ENCODE measurements at regions not wholly inside any gene's neighbourhood (a gene's known extent, or its start where the extent isn't known, plus 50 kb on each side); places are given as distances from the start of the nearest gene placed in this dataset.

- Histone ChIP-seq H3K4me3 (replicated peaks in 1 of 3; ENCODE audit: insufficient read depth in 1 of 3, low read depth in 2 of 3, low read length in 3 of 3) (no peak overlapping the region), H3K9ac (ENCODE audit: insufficient read depth, low read depth, low read length) (no peak overlapping the region), H4K20me1 (ENCODE audit: insufficient read depth, low read length) (no peaks in the 10 kb centered on the region), H3K27ac (ENCODE audit: extremely low read length, insufficient read depth, low read length) (no peak overlapping the region), H3K4me2 (ENCODE audit: low read depth, low read length) (no peak overlapping the region), H3K4me1 (ENCODE audit: insufficient read depth, low read length) (no peaks in the 10 kb centered on the region), H3K27me3 (ENCODE audit: control insufficient read depth in 1 of 2, insufficient read depth in 2 of 2, low read length in 2 of 2) (peaks cover 3 to 13% of the 10 kb centered on the region in 2 experiments; a peak in 4 of 5 replicates), H2AFZ (ENCODE audit: low read length) (no peak overlapping the region), H3K79me2 (ENCODE audit: insufficient read depth, low read length) (no peaks in the 10 kb centered on the region), H3K9me3 (ENCODE audit: low read length) (no peaks in the 10 kb centered on the region), H3K36me3 (replicated peaks in 1 of 2; ENCODE audit: control insufficient read depth in 1 of 2, insufficient read depth in 2 of 2, low read length in 2 of 2) (no peaks in the 10 kb centered on the region)
- FAIRE-seq (no peak), DNase-seq (ENCODE audit: low spot score) (no peak), ATAC-seq (no peak)
- in situ Hi-C loops (cut with HindIII; ENCODE audit: extremely low pct_ligation_motif_present, low pct_unique_long_range_greater_than_20kb) = no loop called here
- BruUV-seq (replicated peaks) = no TSS peak
- 6% methylated on average over 4 of the region's 4 CpGs for WGBS (ENCODE audit: low lambda C conversion rate)
- intact Hi-C loops (cut with micrococcal nuclease; ENCODE audit: unreplicated experiment) = no loop called here
- POLR2A ChIA-PET = no interaction called here
- CTCF ChIA-PET (ENCODE audit: low intra/inter-chr PET ratio, low total read pairs) = no interaction called here
- TF ChIP-seq ELF3 (CRISPR knock-in tag; IDR thresholded peaks at IDR 0.05) = no peak
- no peak for TF ChIP-seq SRSF9 (IDR thresholded peaks at IDR 0.05; ENCODE audit: borderline replicate concordance, insufficient read depth, low read depth, low read length, poor library complexity, severe bottlenecking)
- TF ChIP-seq, protein P1, sequence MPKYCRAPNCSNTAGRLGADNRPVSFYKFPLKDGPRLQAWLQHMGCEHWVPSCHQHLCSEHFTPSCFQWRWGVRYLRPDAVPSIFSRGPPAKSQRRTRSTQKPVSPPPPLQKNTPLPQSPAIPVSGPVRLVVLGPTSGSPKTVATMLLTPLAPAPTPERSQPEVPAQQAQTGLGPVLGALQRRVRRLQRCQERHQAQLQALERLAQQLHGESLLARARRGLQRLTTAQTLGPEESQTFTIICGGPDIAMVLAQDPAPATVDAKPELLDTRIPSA (CRISPR knock-in tag; IDR thresholded peaks at IDR 0.05; ENCODE audit: borderline replicate concordance) = no peak
- TF ChIP-seq ZNF781 (CRISPR knock-in tag; IDR thresholded peaks at IDR 0.05; ENCODE audit: borderline replicate concordance, not compliant biosample characterization) = no peak
- TF ChIP-seq PRPF4 (IDR thresholded peaks at IDR 0.05; ENCODE audit: low read depth, low read length, poor library complexity, severe bottlenecking) = no peak
- TF ChIP-seq ZNF230 (CRISPR knock-in tag; IDR thresholded peaks at IDR 0.05) = no peak
- TF ChIP-seq SALL2 (CRISPR knock-in tag; IDR thresholded peaks at IDR 0.05) = no peak
- TF ChIP-seq BCL6 (CRISPR knock-in tag; IDR thresholded peaks at IDR 0.05) = no peak
- no peak for TF ChIP-seq ZNF451 (CRISPR knock-in tag; IDR thresholded peaks at IDR 0.05)
- TF ChIP-seq TAF1 (CRISPR knock-in tag; IDR thresholded peaks at IDR 0.05) = no peak
- no peak for TF ChIP-seq GLI4 (CRISPR knock-in tag; IDR thresholded peaks at IDR 0.05; ENCODE audit: borderline replicate concordance)
- TF ChIP-seq TOE1 (CRISPR knock-in tag; IDR thresholded peaks at IDR 0.05) = no peak
- no peak for TF ChIP-seq CBX5 (CRISPR knock-in tag; IDR thresholded peaks at IDR 0.05; ENCODE audit: borderline replicate concordance)
Measured at GRCh38 chr11:112752563-112752962, 208.7 kb upstream of the NCAM1 start.

Measured in HepG2 (cell line).